ENCODE measurements at regions not wholly inside any gene's neighbourhood (a gene's known extent, or its start where the extent isn't known, plus 50 kb on each side); places are given as distances from the start of the nearest gene placed in this dataset.

DNA sequence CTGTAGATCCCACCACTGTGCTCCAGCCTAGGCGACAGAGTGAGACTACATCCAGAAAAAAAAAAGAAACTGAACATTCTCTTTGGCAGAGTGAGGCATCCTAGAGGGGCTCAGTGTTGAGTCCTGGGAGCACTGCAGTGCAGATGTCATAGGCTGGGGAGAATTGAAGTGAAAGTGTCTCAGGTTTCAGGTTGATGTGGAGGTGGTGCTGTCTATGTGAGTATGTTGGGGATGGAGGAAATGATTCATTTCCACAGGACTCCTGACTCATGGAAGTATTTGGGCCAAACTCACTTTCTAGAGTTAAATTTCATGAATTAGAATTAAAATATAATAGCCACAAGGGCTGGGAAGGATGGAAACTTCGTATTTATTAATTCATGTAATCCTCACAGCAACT, 134.4 kb upstream of the TSC22D1 start:
- TF ChIP-seq POLR2A (IDR thresholded peaks at IDR 0.05), result no peak
- TF ChIP-seq POLR2AphosphoS5 (IDR thresholded peaks at IDR 0.05), result no peak

Data from spleen (tissue), 3 donors.